H1 (cell line): ENCODE measurements at regions not wholly inside any gene's neighbourhood (a gene's known extent, or its start where the extent isn't known, plus 50 kb on each side); places are given as distances from the start of the nearest gene placed in this dataset.

ENCODE experiments used
- ASH2L ChIP-seq: fragments of 200-600, 300-600 bp; sonication (generic); IDR thresholded peaks from one replicate; pipeline ENCODE4 v1.7.1; 2017; ENCODE audit warnings: low read length
- ATF3 ChIP-seq: IDR thresholded peaks from 2 replicates; pipeline ENCODE4 v1.6.1; 2011; ENCODE audit warnings: low read depth, mild to moderate bottlenecking, low read length; ENCODE audit not compliant: insufficient read depth
- BCL11A ChIP-seq, 2 experiments: IDR thresholded peaks; one replicate each; pipeline ENCODE4 v1.6.1; 2011; ENCODE audit warnings: low read depth in 2 of 2, low read length in 2 of 2, mild to moderate bottlenecking in 2 of 2
- CHD2 ChIP-seq: IDR thresholded peaks from 2 replicates; pipeline ENCODE4 v1.6.1; 2012; ENCODE audit warnings: low read length, improper control_type of control experiment
- CTCF ChIP-seq, 3 experiments: IDR thresholded peaks; 1 replicate in 2 of 3; 2 replicates in 1 of 3; pipeline versions ENCODE4 v1.5.1 to v1.6.1; 2011; ENCODE audit warnings: low read length in 3 of 3, mild to moderate bottlenecking in 3 of 3, inconsistent platforms in 2 of 3, low read depth in 1 of 3, moderate library complexity in 1 of 3; ENCODE audit not compliant: insufficient read depth in 1 of 3; ENCODE audit errors: control extremely low read depth in 1 of 3
- EP300 ChIP-seq, 2 experiments: IDR thresholded peaks; 1 replicate in 1 of 2; 2 replicates in 1 of 2; pipeline ENCODE4 v1.6.1; 2011 to 2012; ENCODE audit warnings: low read depth in 2 of 2, low read length in 2 of 2, mild to moderate bottlenecking in 2 of 2, borderline replicate concordance in 1 of 2, inconsistent platforms in 1 of 2, moderate library complexity in 1 of 2
- EZH2 ChIP-seq: fragments of 200-600 bp; sonication (generic); IDR thresholded peaks from 2 replicates; pipeline ENCODE4 v1.7.1; 2012; ENCODE audit warnings: low read depth, mild to moderate bottlenecking, moderate library complexity, low read length, inconsistent platforms; ENCODE audit not compliant: severe bottlenecking
- GABPA ChIP-seq: IDR thresholded peaks from 2 replicates; pipeline ENCODE4 v1.6.1; 2011; ENCODE audit warnings: mild to moderate bottlenecking, low read length, moderate library complexity, borderline replicate concordance; ENCODE audit not compliant: insufficient read depth
- POLR2A ChIP-seq, 2 experiments: IDR thresholded peaks; 1 replicate in 1 of 2; 2 replicates in 1 of 2; pipeline ENCODE4 v1.6.1; 2011; ENCODE audit warnings: low read depth in 2 of 2, low read length in 2 of 2, mild to moderate bottlenecking in 2 of 2; ENCODE audit errors: control extremely low read depth in 1 of 2
- POLR2AphosphoS5 ChIP-seq: IDR thresholded peaks from 2 replicates; pipeline ENCODE4 v1.6.1; 2011; ENCODE audit warnings: low read depth, low read length
- RXRA ChIP-seq: IDR thresholded peaks from 2 replicates; pipeline ENCODE4 v1.6.1; 2011; ENCODE audit warnings: low read depth, mild to moderate bottlenecking, low read length, moderate library complexity; ENCODE audit not compliant: insufficient read depth
- SIN3A ChIP-seq, 2 experiments: IDR thresholded peaks in 1 of 2; conservative IDR thresholded peaks in 1 of 2; 2 replicates each; pipeline ENCODE4 v1.6.1; 2011 to 2012; ENCODE audit warnings: low read length in 2 of 2, improper control_type of control experiment in 1 of 2, low read depth in 1 of 2, mild to moderate bottlenecking in 1 of 2
- TBP ChIP-seq: IDR thresholded peaks from 2 replicates; pipeline ENCODE4 v1.6.1; 2011; ENCODE audit warnings: low read depth, low read length, improper control_type of control experiment
- TEAD4 ChIP-seq: IDR thresholded peaks from 2 replicates; pipeline ENCODE4 v1.6.1; 2012; ENCODE audit warnings: low read depth, low read length, inconsistent platforms, mixed read lengths

- TF ChIP-seq POLR2AphosphoS5 (no peak), CTCF (IDR thresholded peaks at IDR 0.05; ENCODE audit: control extremely low read depth in 1 of 3, insufficient read depth in 1 of 3, low read depth in 1 of 3, low read length in 3 of 3) (no peak), TEAD4 (no peak), EZH2 (no peak), POLR2A (IDR thresholded peaks at IDR 0.05; ENCODE audit: control extremely low read depth in 1 of 2, low read depth in 2 of 2, low read length in 2 of 2) (no peak), ASH2L (no peak), BCL11A (IDR thresholded peaks at IDR 0.05; ENCODE audit: low read depth in 2 of 2, low read length in 2 of 2) (no peak), ATF3 (no peak), EP300 (IDR thresholded peaks at IDR 0.05; ENCODE audit: borderline replicate concordance in 1 of 2, low read depth in 2 of 2, low read length in 2 of 2) (no peak), GABPA (no peak), TBP (no peak), RXRA (no peak), CHD2 (no peak), SIN3A (conservative IDR thresholded peaks at IDR 0.05 in 1 of 2, IDR thresholded peaks at IDR 0.05 in 1 of 2; ENCODE audit: low read depth in 1 of 2, low read length in 2 of 2) (no peak)
These were observed 612.1 kb upstream of the SEMA6A start for GRCh38 chr5:117186751-117187150.
